Mucosa of rectum (tissue), 2 donors: ENCODE measurements at regions not wholly inside any gene's neighbourhood (a gene's known extent, or its start where the extent isn't known, plus 50 kb on each side); places are given as distances from the start of the nearest gene placed in this dataset.
"Not testable (repeated sequence)": the region's sequence is repeated elsewhere in the genome, so short reads cannot be mapped to it uniquely, and the experiment has no call there.

Source experiments
- H3K27ac ChIP-seq, 2 donors: one replicate each; pipeline ENCODE4 v1.7.0; 2013; ENCODE audit warnings: inconsistent platforms in 2 of 2, low read depth in 2 of 2, low read length in 2 of 2
- H3K27me3 ChIP-seq, 2 donors: one replicate each; pipeline ENCODE4 v1.7.0; 2013; ENCODE audit warnings: low read length in 2 of 2; ENCODE audit not compliant: control insufficient read depth in 2 of 2, insufficient read depth in 2 of 2
- H3K36me3 ChIP-seq, 2 donors: one replicate each; pipeline ENCODE4 v1.7.0; 2013; ENCODE audit warnings: low read length in 2 of 2; ENCODE audit not compliant: control insufficient read depth in 2 of 2, insufficient read depth in 2 of 2
- H3K4me1 ChIP-seq, 2 donors: one replicate each; pipeline ENCODE4 v1.7.0; 2013; ENCODE audit warnings: low read length in 2 of 2, mild to moderate bottlenecking in 1 of 2; ENCODE audit not compliant: control insufficient read depth in 2 of 2, insufficient read depth in 2 of 2
- H3K4me3 ChIP-seq, 2 donors: one replicate each; pipeline ENCODE4 v1.7.0; 2013; ENCODE audit warnings: low read length in 2 of 2
- H3K9ac ChIP-seq, 2 donors: one replicate each; pipeline ENCODE4 v1.7.0; 2013; ENCODE audit warnings: low read length in 2 of 2, low read depth in 1 of 2, mild to moderate bottlenecking in 1 of 2
- H3K9me3 ChIP-seq, 2 donors: one replicate each; pipeline ENCODE4 v1.7.0; 2013; ENCODE audit warnings: low read length in 2 of 2; ENCODE audit not compliant: control insufficient read depth in 2 of 2
- donor health status: healthy.
- donor health status: Normal muscosa, but diverticular disease.

DNA sequence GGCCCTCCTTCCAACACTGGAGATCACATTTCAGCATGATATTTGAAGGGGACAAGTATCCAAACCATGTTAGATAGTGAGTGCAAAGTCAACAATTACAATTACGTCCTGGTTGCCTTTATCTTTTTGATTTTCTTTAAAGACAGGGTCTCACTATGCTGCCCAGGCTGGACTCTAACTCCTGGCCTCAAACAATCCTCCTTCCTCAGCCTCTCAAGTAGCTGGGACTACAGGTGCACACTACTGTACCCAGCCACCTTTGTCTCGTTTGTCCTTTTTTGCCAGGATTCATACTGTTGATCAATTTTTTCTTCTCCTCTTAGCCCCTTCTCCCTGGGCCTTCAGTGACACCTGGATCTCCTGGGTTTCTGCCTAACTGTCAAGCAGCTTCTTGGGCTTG is 240.5 kb upstream of the FANCL start:
- Histone ChIP-seq H3K4me3 (no peak overlapping the region), H3K27me3 (no peaks in the 10 kb centered on the region), H3K36me3 (no peaks in the 10 kb centered on the region), H3K27ac (no peak overlapping the region), H3K9ac (no peak overlapping the region), H3K4me1 (no peaks in the 10 kb centered on the region), H3K9me3 (no peaks in the 10 kb centered on the region)

DNA sequence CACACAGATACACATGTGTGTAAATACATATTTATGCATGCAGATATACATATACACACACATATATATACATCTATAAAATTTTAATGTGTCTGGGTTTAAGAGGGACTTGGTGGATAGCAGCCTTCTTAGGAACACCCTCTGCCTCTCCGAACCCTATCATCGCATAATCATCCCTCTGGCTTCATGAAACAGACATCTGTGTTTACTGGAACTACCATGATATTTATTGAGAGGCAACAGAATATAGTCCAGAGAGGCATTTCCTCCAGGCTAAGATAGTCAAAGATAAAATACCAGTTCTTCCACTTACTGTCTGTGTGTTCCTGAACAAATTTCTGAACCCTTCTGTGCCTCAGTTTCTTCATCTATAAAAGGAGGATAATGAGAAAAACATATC is 239.0 kb upstream of the FANCL start:
- Histone ChIP-seq H3K27me3 (no peaks in the 10 kb centered on the region), H3K36me3 (no peaks in the 10 kb centered on the region), H3K9me3 (no peaks in the 10 kb centered on the region), H3K4me3 (no peak overlapping the region), H3K4me1 (no peaks in the 10 kb centered on the region), H3K27ac (no peak overlapping the region), H3K9ac (no peak overlapping the region)

DNA sequence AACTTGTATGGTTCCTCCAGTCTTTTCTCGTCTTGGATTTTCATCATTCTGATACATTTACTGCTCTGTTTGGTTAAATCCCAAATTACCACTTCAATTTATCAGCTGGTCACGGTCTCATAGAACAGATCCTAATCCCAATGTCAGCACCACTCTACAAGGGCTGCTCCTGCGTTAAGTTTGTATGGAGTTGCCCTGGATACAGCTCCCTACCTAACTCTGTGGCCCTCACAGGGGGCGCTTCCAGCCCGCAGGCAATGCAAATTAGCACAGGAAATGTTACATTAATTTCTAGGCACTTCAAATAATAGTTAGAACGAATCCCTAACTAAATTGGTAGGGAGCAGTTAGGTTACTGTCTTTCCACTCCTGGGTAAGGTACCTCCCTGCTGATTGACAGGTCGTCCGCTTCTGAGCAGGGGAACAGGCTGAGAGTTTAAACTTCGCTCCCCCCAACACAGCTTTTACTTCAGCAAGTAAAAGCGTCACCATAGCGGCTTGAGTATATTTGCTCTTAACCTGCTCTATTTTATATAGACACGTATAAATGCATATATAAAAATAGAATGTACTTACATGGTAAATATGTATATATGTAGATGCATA is 238.5 kb upstream of the FANCL start:
- Histone ChIP-seq H3K36me3 (no peaks in the 10 kb centered on the region), H3K9ac (no peak overlapping the region), H3K9me3 (no peaks in the 10 kb centered on the region), H3K4me1 (no peaks in the 10 kb centered on the region), H3K27ac (no peak overlapping the region), H3K4me3 (no peak overlapping the region), H3K27me3 (no peaks in the 10 kb centered on the region)

DNA sequence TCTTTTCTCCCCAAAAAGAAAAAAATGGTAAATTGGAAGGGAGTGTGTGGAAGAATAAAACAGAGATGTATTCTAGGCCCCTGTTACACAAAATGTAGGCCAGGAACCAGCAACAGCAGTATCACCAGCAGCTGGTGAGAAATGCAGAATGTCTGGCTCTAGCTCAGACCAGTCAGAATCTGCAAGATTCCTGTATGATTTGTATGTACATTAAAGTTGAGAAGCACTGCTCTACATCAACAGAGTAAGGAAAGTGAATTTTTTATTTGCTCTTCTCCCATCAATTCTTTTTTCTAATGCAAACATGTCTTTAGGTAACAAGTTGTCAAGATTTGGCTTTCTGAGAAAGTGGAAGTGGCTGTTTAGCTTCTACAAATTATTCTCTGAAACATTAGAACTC is 235.4 kb upstream of the FANCL start:
- no peak overlapping the region for H3K9ac ChIP-seq
- H3K27me3 ChIP-seq, result no peaks in the 10 kb centered on the region
- H3K4me1 ChIP-seq, result no peaks in the 10 kb centered on the region
- no peak overlapping the region for H3K4me3 ChIP-seq
- no peaks in the 10 kb centered on the region for H3K36me3 ChIP-seq
- H3K9me3 ChIP-seq, result no peaks in the 10 kb centered on the region
- no peak overlapping the region for H3K27ac ChIP-seq

DNA sequence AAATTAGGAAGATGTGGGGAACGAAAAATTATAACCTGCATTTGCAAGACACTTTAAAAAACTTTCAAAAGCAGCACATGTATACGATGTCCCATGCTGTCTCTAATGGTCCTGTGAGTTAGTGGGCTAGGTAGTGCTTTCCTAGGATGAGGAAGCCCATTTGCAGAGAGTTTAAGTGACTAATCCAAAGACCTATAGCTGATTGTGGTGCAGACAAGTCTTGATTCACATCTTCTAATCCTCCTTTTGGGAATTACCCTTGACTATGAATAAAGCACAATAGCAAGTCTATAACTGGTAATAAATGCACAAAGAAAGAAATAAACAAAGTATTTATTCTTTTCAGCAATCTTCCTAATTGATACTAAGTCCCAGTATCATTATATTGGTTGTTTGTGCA is 234.6 kb upstream of the FANCL start:
- Histone ChIP-seq H3K27me3 (no peaks in the 10 kb centered on the region), H3K9ac (no peak overlapping the region), H3K27ac (no peak overlapping the region), H3K9me3 (no peaks in the 10 kb centered on the region), H3K4me3 (no peak overlapping the region), H3K4me1 (no peaks in the 10 kb centered on the region), H3K36me3 (no peaks in the 10 kb centered on the region)

DNA sequence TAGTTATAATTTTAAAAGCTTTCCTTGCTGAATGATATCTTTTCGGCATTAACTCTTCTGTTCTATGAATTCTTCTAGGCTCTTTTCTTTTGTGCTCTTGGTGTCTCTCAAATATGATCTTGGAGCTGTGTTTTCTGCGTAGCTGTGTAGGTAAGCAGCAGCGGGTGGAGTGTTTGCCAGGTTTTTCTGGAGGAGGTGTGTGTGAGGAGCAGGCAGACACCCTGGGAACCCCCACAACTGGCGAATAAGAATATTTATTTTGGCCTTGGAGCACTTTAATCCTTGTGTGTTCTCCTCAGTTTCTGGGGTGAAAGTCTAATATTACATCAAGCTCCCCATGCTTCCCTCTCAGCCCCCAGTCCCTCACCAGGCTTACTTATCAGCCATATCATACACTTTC is 232.0 kb upstream of the FANCL start:
- H3K36me3 ChIP-seq, result no peaks in the 10 kb centered on the region
- no peaks in the 10 kb centered on the region for H3K27me3 ChIP-seq
- no peak overlapping the region for H3K9ac ChIP-seq
- no peak overlapping the region for H3K27ac ChIP-seq
- H3K4me1 ChIP-seq, result no peaks in the 10 kb centered on the region
- no peaks in the 10 kb centered on the region for H3K9me3 ChIP-seq
- H3K4me3 ChIP-seq, result no peak overlapping the region

DNA sequence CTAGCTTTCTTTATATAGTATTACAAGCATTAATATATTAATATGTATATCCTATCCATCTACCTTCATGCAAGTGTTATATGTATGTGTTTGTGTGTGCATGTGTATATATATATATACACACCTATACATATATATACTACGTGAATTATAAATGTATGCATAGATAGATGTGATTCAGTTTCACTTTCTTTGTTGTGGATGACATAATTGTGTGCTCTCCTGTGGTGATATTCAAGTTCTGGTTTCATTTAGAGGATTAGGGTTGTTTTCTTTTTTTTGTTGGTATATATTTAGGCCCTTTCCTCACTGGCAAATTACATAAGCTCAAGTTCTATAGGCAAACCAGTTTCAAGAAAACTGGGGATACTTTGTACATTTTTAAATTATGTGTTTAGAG is 225.7 kb upstream of the FANCL start:
- Histone ChIP-seq H3K4me3 (no peak overlapping the region), H3K27ac (no peak overlapping the region), H3K9ac (no peak overlapping the region), H3K4me1 (no peaks in the 10 kb centered on the region), H3K9me3 (no peaks in the 10 kb centered on the region), H3K36me3 (no peaks in the 10 kb centered on the region), H3K27me3 (no peaks in the 10 kb centered on the region)

DNA sequence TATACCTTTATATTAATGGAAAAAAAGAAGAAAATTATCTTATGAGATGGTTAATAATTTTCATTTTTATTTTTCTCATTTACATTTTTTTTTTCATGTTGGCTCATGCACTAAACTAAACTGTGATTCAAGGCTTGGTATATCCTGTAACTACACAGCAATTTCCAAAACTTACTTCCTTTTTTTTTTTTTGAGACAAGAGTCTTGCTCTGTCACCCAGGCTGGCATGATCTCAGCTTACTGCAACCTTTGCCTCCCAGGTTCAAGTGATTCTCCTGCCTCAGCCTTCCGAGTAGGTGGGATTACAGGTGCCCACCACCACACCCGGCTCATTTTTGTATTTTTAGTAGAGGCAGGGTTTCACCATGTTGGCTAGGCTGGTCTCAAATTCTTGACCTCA is 224.9 kb upstream of the FANCL start:
- not testable (repeated sequence) for H3K4me3 ChIP-seq, H3K9ac ChIP-seq

DNA sequence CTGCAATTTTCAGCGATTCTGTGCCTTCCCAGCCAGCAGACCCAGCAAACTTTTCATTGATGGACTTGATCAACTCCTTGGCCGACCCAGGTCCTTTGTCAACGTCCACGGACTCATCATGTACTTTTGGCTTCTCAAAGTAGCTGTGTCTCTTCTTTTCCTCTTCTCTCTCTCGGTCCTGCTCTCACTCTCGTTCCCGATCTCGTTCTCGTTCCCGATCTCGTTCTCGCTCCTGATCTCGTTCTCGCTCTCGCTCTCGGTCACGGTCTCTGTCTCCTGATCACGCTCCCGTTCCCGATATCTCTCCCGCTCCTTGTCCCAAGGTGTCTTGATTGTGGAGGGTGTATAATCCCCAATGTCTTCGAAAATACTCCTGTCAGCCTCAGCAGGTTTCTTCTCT is 219.5 kb upstream of the FANCL start:
- no peak overlapping the region for H3K9ac ChIP-seq
- no peaks in the 10 kb centered on the region for H3K27me3 ChIP-seq
- no peak overlapping the region for H3K4me3 ChIP-seq
- no peak overlapping the region for H3K27ac ChIP-seq
- H3K4me1 ChIP-seq, result no peaks in the 10 kb centered on the region
- H3K36me3 ChIP-seq, result no peaks in the 10 kb centered on the region
- H3K9me3 ChIP-seq, result no peaks in the 10 kb centered on the region

More for the DNA sequence above, 224.9 kb upstream of the FANCL start:
- H3K36me3 ChIP-seq, H3K4me1 ChIP-seq, H3K27ac ChIP-seq, H3K27me3 ChIP-seq, H3K9me3 ChIP-seq: not testable (repeated sequence)

DNA sequence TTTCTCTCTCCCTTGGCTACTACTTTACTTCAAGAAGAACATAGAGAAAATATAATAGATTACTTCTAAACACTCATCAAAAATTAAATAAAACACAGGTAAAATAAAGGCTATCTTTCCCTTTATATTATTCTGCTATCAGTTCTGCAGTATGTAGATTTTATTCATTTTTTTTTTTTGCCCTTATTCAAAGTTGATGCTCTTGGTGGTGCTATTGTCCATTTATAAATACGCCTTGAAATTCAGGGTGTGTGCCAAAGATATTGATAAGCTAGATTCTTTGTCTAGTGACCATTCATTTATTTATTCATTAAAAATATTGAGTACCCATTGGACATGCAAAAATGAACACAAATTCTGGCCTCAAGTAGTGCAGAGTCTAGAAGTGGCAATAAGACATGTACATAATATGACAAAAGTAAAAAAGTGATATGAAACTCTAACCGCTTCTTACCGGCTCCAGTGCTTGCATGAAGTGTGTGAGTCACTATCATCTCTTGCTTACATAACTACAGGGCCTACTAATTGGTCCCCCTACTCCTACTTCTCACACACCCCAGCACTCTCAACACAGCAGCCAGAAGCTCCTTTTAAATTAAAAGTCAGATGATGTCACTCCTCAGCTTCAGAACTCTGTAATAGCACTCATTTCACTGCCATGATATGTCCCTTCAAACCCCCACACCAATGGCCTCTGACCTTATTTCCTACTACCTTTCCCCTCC is 208.3 kb upstream of the FANCL start:
- H3K9me3 ChIP-seq, result no peaks in the 10 kb centered on the region

More for the DNA sequence above, 208.3 kb upstream of the FANCL start:
- Histone ChIP-seq H3K27ac (no peak overlapping the region), H3K4me3 (no peak overlapping the region), H3K36me3 (no peaks in the 10 kb centered on the region), H3K4me1 (no peaks in the 10 kb centered on the region), H3K27me3 (no peaks in the 10 kb centered on the region), H3K9ac (no peak overlapping the region)
